NCI-H226 (cell line): ENCODE measurements at regions not wholly inside any gene's neighbourhood (a gene's known extent, or its start where the extent isn't known, plus 50 kb on each side); places are given as distances from the start of the nearest gene placed in this dataset.
"Not testable (repeated sequence)": the region's sequence is repeated elsewhere in the genome, so short reads cannot be mapped to it uniquely, and the experiment has no call there.

ENCODE experiments used
- DNase-seq: peaks from one replicate; pipeline ENCODE4 v3.0.0-alpha.2; 2015

- no peak for DNase-seq
Observed at GRCh38 chr2:210963386-210963785, 407.0 kb downstream of the CPS1 start.

DNA sequence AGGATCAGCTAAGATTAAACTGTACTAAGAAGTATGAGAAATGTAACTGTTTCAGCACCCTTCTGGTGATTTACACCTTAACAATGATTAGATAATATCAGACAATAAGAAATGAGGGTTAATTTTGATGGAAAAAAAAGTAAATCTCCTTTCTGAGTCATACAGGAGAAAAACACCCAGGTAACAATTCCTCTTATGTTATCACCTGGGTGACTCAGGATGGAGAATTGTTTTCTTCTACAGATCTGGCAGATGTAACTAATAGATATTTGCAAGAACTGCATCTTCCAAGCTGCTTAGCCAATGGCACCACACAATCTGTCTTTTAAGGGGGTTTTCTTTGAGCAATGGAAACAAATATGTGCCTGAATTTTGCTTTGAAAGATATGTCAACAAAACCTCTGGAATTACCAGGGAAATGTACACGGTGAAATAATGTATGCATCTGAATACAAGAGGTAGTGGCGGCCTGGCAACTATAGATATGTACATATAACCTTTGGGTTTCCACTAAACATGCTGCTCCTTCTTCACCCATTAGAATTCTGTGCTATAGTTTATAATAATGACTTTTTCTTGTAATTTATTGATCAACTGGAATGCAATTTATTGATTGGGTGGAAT lies 407.9 kb downstream of the CPS1 start:
- no peak for DNase-seq

- peak; percentile 45 for DNase-seq
Observed at GRCh38 chr2:210965472-210965871, 409.1 kb downstream of the CPS1 start.

GRCh38 chr2:210966330-210966729 lies 409.9 kb downstream of the CPS1 start:
- DNase-seq, result no peak

DNA sequence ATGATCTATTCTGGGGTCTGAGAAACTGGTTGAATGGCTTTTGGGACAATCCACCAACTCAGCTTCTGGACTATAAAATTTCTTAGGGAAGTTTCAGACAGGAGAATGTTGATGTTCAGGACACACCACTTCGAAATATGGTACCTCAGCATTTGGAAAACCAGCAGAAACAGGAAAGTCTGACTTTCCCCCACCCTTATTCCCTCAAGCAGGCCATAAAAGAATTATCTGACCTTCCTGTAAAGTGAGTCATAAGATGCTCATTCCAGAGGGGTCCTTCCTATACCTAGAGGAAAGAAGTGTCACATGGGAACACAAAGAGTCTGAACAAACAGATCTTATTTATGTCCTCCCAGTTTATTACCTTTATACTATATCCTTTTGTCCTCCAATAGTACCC lies 415.0 kb downstream of the CPS1 start:
- DNase-seq, result no peak

DNA sequence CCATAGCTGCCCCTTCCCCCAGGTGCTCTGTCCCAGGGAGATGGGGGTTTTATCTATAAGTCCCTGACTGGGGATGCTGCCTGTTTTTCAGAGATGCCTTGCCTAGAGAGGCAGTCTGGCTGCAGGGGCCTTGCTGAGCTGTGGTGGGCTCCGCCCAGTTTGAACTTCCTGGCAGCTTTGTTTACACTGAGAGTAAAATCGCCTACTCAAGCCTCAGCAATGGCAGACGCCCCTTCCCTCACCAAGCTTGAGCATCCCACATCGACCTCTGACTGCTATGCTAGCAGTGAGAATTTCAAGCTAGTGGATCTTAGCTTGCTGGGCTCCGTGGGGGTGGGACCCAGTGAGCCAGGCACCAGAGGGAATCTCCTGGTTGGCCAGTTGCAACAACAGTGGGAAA lies 430.4 kb downstream of the CPS1 start:
- not testable (repeated sequence) for DNase-seq

DNA sequence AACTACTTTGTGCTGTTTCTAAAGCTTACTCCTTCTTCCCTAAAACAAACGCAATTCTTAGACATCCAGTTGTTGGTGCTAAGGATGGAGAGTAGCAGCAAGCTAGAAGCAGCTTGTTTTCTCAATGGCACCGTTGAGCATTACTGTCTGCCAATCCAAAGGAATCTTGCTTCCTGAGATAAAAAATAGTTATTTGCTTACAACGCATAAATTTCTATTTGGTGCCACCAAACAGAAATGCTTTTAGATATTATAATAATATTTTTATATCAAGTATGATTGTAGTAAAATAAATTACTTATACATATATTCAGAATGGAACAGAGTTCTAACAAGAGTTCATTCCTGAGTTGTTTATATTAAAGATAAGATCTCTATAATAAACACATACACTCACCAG lies 434.7 kb downstream of the CPS1 start:
- DNase-seq, result no peak

DNA sequence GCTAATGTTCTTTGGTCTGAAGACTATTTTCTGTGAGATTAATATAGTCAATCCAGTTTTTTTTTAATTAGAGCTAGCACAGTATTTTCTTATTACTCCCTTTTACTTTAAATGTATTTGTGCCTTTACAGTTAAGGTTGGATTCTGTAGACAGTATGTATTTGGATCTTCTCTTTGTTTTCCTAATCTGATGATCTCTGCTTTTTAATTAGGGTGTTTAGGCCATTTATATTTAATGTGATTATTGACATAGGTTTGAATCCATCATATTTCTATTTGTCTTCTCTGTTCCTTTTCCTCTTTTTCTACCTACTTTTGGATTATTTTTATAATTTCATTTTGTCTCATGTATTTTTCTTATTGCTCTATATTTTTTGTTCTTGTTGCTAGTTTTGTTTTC lies 437.7 kb downstream of the CPS1 start:
- no peak for DNase-seq

GRCh38 chr2:210997373-210997772 lies 441.0 kb downstream of the CPS1 start:
- no peak for DNase-seq

DNA sequence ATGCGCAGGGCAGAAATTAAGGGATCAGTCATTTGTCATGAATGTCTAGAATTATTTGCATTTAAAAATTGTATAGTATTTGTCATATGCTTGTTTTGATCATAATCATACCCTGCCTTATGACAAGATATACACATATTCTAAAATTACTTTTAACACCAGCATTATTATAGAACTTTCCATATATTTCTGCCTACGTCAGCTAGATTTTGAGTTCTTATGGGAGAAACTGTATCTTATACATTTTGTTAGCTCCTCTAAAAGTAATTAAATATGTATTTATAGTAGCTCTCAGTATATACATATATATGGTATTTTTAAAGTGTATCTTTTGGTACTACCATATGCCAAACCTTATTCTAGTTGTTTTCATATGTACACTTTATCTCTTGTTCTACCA lies 441.9 kb downstream of the CPS1 start:
- DNase-seq, result no peak

GRCh38 chr2:211014376-211014775 lies 458.0 kb downstream of the CPS1 start:
- no peak for DNase-seq

DNA sequence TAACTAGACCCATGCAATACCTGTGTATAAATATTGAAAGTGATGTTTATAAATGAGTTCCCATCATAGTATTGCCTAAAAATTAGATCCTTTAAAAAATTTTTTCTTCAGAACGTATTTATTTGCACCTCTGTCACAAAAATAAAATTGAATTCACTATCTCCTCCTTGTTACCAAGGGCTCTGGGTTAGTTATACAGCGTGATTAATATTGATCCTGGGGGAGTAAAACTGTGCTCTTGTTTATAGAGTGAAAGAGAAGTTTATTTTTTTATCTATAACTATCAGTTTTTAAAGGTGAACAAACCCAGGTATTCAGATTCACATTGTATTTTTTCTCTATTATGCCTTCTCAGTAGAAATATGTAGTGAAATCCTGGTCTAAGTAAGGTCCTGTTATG lies 458.5 kb downstream of the CPS1 start:
- DNase-seq, result no peak

GRCh38 chr2:211025089-211025488 lies 468.7 kb downstream of the CPS1 start:
- DNase-seq, result not testable (repeated sequence)

DNA sequence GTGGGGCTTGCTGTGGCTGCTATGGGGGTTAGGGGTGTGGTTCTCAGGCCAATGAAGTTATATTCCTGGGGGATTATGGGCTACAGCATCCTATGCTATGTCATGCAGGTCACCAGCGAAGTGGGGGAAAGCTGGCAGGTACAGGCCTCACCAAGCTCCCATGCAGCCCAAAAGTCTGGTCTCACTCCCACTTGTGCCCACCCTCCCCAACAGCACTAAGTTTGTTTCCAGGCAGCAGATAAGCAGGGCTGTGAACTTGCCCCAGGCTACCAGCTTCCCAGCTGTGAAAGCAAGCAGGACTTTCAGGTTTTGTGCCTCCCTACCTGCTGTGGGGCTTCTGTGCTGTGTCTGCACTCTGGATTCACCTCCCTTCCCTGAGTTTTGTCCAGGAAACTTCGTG lies 469.7 kb downstream of the CPS1 start:
- no peak for DNase-seq

- no peak for DNase-seq
Observed at GRCh38 chr2:211027976-211028375, 471.6 kb downstream of the CPS1 start.

DNA sequence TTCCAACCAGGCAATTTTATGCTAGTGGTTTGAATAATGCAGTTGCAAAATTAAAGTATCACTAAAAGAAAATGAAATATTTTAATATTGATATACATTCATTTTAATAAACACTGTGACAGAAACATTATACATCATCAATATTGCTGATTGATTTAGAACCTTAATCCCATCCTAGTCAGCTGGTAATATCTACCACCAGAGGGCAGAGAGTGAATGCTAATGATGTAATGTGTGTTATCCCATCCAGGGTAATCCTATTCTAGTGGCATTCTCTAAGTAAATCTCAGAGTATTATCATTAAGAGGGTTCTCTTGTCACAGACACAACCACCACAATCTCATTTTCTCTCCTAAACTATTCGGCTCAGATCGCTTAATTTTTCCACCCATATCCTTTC lies 477.4 kb downstream of the CPS1 start:
- DNase-seq, result no peak

- no peak for DNase-seq
Observed at GRCh38 chr2:211035548-211036185, 479.3 kb downstream of the CPS1 start.

- DNase-seq, result no peak
Observed at GRCh38 chr2:211045025-211045424, 488.6 kb downstream of the CPS1 start.

GRCh38 chr2:211049321-211050018 lies 493.1 kb downstream of the CPS1 start:
- DNase-seq, result no peak

DNA sequence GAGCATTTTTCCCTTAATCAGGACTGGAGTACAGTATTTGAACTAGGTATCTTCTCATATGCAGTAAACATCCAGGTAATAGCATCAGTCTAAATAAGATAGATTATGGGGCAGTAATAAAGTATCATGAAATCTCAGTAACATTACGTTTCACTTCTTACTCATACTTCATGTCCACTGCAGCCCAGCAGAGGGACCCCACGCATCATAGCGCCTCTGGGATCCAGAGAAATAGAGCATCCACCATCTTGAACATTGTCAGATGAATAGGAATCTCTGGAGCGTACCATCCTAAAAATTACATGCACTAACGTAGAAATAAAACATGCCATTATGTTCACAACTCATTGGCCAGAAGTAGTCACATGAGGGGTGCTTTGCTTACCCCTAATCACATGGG lies 499.0 kb downstream of the CPS1 start:
- DNase-seq, result no peak

- no peak for DNase-seq
Observed at GRCh38 chr2:211061612-211062296, 505.4 kb downstream of the CPS1 start.

- no peak for DNase-seq
Observed at GRCh38 chr2:211062297-211062612, 505.9 kb downstream of the CPS1 start.

GRCh38 chr2:211067029-211067428 lies 510.6 kb downstream of the CPS1 start:
- DNase-seq, result no peak
